ENCODE measurements at regions not wholly inside any gene's neighbourhood (a gene's known extent, or its start where the extent isn't known, plus 50 kb on each side); places are given as distances from the start of the nearest gene placed in this dataset.

DNA sequence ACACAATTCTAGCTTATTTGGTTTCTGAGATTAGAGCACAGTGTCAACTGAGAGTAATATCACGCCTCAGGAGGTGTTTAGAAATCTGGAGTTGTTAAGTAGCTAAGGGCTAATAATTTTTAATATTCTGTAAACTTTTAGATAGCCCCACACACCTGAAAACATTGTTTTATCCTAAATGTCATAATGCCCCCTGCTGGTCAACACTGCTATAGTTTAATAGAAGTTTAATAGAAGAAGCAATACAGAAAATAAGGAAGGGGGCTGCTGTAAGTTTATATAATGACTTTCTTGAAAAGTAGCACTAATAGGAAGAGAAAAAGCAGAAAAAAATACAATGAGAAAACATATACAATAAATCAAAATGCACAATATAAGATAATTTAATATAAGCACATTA lies 516.4 kb upstream of the PCDH11Y start:
- peak; percentile 17 for DNase-seq

Measured in NCI-H69 (cell line).